ENCODE measurements at regions not wholly inside any gene's neighbourhood (a gene's known extent, or its start where the extent isn't known, plus 50 kb on each side); places are given as distances from the start of the nearest gene placed in this dataset.

- in situ Hi-C loops (cut with HindIII; ENCODE audit: low sequenced_read_pairs) = no loop called here
- no peak for TF ChIP-seq CTCF (IDR thresholded peaks at IDR 0.05; ENCODE audit: low read depth, low read length, missing control alignments)
These were observed 769.5 kb downstream of the TBC1D32 start for GRCh38 chr6:120564779-120565178.

GRCh38 chr6:120558294-120558693 is 776.0 kb downstream of the TBC1D32 start:
- in situ Hi-C loops (cut with HindIII; ENCODE audit: low sequenced_read_pairs) = no loop called here
- DNase-seq (ENCODE audit: low read depth) = no peak
- no peak overlapping the region for H3K4me3 ChIP-seq (ENCODE audit: low read depth, low read length)
- no peak for TF ChIP-seq CTCF (IDR thresholded peaks at IDR 0.05; ENCODE audit: low read depth, low read length, missing control alignments)

More at GRCh38 chr6:120564779-120565178, 769.5 kb downstream of the TBC1D32 start:
- no peak for DNase-seq (ENCODE audit: low read depth)
- no peak overlapping the region for H3K4me3 ChIP-seq (ENCODE audit: low read depth, low read length)

DNA sequence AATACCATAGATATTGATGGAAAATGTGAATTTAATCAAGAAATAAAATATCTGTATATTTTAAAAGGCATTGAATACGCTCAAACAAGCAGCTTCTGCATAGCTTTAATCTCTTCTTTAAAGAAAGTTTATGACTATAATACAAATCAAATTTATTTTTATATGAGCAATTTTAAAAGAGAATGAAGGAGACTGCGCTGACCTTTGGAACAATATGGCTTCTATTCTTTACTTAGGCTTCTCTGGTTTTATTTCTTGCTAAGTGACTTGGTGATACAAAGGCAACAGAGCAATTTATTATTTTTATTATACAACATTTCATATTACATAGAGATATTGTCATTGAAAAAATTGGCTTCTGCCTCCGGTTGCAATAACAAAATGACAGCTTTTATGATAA is 776.7 kb downstream of the TBC1D32 start:
- DNase-seq (ENCODE audit: low read depth) = no peak
- H3K4me3 ChIP-seq (ENCODE audit: low read depth, low read length) = no peak overlapping the region
- in situ Hi-C loops (cut with HindIII; ENCODE audit: low sequenced_read_pairs) = no loop called here
- TF ChIP-seq CTCF (IDR thresholded peaks at IDR 0.05; ENCODE audit: low read depth, low read length, missing control alignments) = no peak

GRCh38 chr6:120556491-120556890 is 777.8 kb downstream of the TBC1D32 start:
- DNase-seq (ENCODE audit: low read depth) = no peak
- in situ Hi-C loops (cut with HindIII; ENCODE audit: low sequenced_read_pairs) = no loop called here

DNA sequence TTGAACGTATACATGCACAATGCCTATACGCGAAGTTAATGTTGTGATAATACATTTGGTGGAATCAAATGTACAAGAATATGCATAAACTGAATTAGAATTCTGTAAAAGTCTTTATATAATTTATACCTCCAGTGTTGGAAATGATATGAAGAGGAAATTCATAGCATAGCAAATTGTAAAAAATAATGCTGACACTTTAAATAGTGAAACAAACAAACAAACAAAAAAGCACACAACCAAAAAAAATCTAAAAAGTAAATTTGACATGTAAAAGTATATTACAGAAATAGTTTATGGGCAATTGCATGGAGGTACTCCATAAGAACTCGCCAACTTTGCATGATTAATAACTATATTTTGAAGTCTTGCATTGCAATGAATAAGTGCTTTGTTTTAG is 780.9 kb downstream of the TBC1D32 start:
- TF ChIP-seq CTCF (IDR thresholded peaks at IDR 0.05; ENCODE audit: low read depth, low read length, missing control alignments) = no peak
- no peak for DNase-seq (ENCODE audit: low read depth)
- in situ Hi-C loops (cut with HindIII; ENCODE audit: low sequenced_read_pairs) = no loop called here
- no peak overlapping the region for H3K4me3 ChIP-seq (ENCODE audit: low read depth, low read length)

More at GRCh38 chr6:120556491-120556890, 777.8 kb downstream of the TBC1D32 start:
- no peak for TF ChIP-seq CTCF (IDR thresholded peaks at IDR 0.05; ENCODE audit: low read depth, low read length, missing control alignments)
- H3K4me3 ChIP-seq (ENCODE audit: low read depth, low read length) = no peak overlapping the region

- no peak for DNase-seq (ENCODE audit: low read depth)
- TF ChIP-seq CTCF (IDR thresholded peaks at IDR 0.05; ENCODE audit: low read depth, low read length, missing control alignments) = no peak
These were observed 788.9 kb downstream of the TBC1D32 start for GRCh38 chr6:120545353-120545752.

GRCh38 chr6:120534954-120535353 is 799.3 kb downstream of the TBC1D32 start:
- no peak overlapping the region for H3K4me3 ChIP-seq (ENCODE audit: low read depth, low read length)
- in situ Hi-C loops (cut with HindIII; ENCODE audit: low sequenced_read_pairs) = no loop called here
- TF ChIP-seq CTCF (IDR thresholded peaks at IDR 0.05; ENCODE audit: low read depth, low read length, missing control alignments) = no peak
- DNase-seq (ENCODE audit: low read depth) = no peak

More at GRCh38 chr6:120545353-120545752, 788.9 kb downstream of the TBC1D32 start:
- in situ Hi-C loops (cut with HindIII; ENCODE audit: low sequenced_read_pairs) = no loop called here
- H3K4me3 ChIP-seq (ENCODE audit: low read depth, low read length) = no peak overlapping the region
